NCI-H2171 treated with DMSO at 0.1 percent for 48 hours (cell line): ENCODE measurements at regions not wholly inside any gene's neighbourhood (a gene's known extent, or its start where the extent isn't known, plus 50 kb on each side); places are given as distances from the start of the nearest gene placed in this dataset.
"Not testable (repeated sequence)": the region's sequence is repeated elsewhere in the genome, so short reads cannot be mapped to it uniquely, and the experiment has no call there.

Experiments
- DNase-seq: peaks from one replicate; lab custom pipeline; 2025; lab: John Stamatoyannopoulos, UW

DNA sequence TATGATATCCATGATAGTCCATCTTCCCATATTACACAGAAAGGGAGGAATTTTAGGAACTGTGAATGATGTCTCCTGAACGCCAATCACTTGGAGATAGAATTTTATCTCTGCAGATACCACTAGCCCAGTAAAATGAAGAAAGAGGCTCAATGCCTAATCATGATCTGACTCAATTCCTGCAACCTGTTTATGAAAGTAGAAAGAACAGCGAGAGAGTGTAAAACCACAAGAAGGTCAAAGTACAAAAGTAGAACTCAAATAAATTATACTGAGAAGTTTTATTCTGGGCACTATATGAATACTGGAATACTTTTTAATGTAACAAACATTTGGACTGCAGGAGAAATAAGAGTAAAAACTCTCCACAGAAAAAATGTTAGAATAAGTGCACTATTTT lies 892.1 kb upstream of the DDX18 start:
- no peak for DNase-seq

DNA sequence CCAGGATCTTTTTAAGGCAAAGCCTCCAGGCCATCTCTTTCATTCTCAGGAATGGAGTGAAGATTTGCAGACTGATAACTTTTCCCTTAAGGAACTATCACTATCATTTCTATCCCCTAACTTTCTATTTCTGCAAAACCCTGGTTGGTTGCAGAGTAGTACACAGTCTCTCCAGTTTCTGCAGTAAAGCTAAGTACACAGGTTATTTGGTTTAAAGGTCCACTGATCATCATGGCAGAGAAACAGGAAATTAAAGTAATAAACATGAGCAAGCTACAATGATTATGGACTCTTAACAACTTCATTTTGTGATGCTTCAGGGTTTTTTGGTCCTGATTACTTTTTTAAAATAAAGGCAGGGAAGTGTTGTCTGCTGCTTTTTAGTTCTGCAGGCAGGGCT lies 890.0 kb upstream of the DDX18 start:
- no peak for DNase-seq

DNA sequence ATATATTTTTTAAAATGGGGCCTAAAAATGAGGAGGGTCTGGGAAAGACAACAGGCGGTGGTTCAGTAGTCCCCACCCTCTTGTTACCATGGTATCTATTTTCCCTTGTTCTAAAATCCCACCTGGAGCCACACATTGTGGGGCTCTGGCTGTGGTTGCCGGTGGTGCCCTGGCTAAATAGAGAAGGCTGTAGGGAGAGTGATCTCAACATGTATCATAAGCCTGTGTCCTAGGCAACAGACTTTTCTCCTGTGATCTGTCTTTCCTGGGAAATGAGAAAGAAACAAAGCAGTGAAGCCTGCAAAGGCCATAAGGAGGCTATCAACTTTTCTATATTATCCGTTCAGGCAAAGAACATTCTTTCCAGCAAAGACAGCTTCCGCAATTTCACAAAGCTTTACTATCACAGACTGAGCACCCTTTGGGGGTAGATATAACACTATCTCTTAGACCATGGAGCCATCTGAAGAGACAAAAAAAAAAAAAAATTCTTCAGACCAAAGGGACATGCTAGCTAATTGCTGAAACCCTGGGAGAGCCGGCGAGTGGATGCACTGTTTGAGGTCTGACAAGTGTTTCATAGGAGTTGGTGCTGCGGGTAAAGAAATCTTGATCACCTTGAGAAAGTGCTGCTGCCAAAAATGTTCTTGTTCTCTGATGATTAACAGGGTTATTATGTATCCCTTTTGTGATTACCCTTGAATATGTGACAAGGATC lies 879.2 kb upstream of the DDX18 start:
- DNase-seq = no peak

DNA sequence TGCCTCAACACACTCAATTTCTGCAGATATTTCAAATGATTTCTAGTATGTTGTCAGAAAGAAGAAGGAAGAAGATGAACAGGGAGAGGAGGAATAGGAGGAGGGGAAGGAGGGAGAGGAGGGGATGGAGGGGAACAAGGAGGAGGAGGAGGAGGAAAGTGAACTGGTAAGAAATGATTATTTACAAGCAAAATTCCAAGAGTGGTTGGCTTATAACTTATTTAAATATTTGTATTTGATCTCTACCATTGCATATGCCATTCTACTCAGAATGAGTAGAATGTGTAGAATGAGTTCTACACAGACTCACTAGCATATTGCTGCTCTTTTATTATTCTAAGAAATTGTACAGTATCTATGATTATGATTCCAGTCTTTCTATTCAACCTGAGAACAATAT lies 866.2 kb upstream of the DDX18 start:
- no peak for DNase-seq

DNA sequence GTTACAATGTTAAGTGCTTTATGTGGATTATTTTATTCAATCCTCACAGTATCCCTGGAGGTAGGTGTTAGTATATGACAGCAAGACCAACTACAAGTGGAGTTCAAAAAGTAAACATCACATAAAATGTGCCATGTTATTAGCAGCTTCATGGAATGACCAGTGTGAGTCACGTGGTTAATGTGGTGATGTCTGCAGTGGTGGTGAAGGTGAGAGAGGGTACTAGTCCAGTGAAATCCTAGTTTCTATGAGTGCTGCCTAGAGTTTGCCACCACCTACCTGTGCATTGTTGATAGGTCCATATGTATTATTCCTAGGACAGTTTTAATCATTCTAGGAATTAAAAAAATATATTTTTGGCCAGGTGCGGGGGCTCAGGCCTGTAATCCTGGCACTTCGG lies 865.2 kb upstream of the DDX18 start:
- no peak for DNase-seq

DNA sequence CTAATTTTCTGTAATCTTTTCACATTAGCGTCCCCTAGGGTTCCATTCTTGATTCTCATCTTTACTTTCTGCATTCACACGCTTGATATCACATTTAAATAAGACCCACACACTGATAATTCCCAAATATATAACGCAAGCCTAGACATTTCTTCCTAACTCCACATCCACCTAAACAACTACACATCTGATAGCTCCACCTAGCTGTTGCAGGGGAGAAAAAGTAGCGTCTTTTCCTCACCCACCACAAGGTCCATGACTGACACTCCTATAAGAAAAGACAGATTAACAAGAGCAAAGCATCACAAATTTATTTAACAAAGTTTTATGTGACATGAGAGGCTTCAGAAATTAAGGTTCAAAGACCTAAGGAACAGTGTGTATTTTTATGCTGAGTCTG lies 862.2 kb upstream of the DDX18 start:
- DNase-seq = no peak

DNA sequence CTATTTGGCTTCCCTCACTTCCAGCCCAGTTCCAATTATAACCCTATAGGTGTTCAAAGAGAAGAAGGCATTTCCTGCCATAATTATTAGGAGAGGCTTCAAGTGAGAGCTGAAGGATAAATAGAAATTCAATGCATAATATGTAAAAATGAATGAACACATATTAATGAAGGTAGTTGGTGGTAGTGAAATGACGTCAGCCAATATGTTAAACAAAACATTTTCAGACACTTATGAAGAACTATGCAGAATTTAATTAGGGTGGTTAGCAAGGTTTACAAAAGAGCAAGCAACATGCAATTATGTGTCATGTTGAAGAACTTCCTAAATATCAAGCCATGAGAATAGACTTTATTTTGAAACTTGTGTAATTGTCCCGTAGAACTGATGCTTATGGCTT lies 858.8 kb upstream of the DDX18 start:
- DNase-seq = no peak

DNA sequence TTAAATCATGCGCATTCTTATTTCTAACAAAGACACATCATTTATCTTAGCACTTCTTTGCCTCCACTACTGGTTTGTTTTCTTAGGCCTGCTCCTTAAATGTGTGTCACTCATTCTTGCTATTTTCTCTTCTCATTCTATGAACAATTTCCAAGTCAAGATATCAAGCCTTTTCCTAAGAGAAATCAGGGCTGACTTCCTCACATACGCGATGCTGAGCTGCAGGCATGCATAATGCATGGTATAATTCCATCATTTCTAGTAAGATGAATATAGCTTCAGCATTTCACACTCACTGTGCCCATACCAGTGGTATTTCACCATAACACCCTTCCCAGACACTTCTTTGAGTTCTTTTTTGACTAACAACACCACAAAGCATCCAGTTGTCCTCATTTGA lies 838.9 kb upstream of the DDX18 start:
- no peak for DNase-seq

DNA sequence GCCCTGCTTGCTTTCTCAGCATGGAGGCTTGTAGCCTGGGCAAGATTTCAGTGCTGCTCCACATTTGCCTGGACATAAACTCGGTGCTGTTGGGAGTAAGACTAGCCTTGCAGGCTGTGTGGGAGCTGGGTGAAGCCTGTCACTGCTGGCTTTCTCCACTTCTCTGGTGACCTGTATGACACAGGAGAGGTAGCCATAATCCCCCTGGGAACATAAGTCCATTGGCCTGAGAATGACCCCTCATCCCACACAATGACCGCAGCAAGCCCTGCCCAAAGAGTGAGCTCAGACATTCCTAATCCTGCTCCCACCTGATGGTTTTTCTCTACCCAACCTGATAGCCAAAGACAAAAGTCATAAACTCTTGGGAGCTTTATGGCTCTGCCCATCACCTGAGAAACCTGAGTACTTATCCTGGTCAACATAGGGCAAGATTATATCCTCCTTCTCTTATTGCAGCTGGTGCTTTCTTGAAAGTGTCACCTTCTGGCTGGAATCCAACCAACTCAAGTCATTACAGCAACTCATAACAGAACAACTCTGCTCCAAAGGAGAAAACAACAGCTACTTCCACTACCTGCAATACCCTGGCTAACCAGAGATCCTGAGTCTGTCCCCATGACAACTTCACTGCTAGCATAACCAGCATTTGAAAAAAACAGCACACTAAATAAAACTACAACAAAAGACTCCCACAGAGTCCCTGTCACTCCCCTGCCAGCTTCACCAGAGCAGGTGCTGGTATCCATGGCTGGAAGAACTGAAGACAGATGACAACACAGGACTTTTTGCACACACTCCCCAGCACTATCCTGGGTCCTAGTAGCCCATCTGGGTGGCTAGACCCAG lies 834.4 kb upstream of the DDX18 start:
- no peak for DNase-seq

DNA sequence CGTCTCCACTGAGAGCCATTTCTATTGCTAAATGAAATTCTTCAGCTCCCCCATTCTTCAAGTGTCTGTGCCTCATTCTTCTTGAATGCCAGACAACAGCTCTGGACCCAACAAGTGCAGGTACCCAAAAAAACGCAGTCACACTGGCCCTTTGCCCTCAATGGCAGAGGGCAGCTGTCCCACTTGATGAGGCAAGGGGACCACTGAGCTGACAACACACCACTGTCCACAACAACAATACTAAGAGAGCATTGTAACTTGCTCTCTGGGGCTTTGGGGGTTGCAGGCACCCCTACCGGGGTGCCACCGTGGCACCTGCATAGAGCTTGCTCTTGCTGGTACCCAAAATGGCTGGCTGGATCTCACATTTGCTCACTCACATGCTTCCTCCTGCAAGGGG lies 827.0 kb upstream of the DDX18 start:
- DNase-seq = no peak

DNA sequence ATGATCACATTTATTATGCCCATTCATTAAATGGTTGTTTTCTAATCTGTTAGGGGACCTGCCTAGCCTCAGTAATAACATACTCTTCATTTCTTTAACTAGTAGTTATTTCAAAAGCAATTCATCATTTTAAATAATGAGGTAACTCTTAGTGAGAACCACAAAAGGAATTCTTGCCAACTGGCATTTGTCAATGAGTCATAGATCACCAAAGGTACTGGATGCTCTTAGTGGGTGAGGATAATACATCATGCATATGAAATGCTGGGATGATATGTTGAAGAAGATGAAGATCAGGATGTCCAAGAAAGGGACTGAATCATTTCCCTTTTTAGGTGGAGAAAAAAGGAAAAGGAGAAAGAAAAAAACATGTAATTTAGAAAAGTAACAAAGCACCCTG lies 826.2 kb upstream of the DDX18 start:
- no peak for DNase-seq

DNA sequence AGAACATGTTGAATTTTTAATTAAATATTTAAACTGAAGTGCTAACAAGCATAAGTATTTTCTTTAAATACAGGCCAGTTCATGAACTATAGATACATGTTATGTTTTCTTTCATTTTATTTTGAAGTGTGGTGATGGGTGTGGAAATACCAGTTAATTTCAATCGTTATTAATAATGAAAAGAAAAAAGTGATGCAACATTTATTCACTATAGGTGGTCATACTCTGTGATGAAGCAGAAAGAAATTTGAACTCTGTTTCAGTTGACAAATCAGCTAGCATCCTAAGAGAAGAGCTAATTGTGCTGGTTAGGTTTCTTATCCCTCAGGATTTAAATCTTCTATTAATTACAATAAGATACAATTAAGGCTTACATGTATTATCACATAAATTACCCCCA lies 795.1 kb upstream of the DDX18 start:
- DNase-seq = no peak

DNA sequence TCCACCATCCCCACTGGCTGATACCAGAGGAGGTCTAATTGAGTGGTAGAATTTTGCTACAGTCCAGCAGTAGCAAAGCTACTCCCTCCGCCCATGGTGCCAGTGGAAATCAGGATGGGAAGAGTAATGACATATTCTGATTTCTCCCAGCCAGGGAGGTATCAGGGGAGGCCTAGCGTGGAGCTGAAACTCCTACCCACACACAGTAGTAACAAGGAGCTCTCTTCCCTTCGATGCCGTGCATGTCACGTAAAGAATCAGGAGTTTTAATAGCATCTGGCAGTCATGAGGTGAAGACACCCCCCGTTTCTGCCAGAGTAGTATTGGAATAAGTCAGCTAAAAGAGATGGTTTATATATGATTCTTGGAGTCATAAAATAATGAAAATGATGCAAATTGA lies 786.8 kb upstream of the DDX18 start:
- no peak for DNase-seq

DNA sequence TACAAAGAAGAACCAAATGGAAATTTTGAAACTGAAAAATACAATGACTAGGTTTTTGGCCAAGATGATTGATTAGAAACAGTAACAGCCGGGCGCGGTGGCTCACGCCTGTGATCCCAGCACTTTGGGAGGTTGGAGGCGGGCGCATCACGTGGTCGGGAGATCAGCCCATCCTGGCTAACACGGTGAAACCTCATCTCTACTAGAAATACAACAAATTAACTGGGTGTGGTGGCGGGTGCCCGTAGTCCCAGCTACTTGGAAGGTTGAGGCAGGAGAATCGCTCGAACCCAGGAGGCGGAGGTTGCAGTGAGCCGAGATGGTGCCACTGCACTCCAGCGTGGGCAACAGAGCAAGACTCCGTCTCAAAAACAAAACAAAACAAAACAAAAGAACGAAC lies 785.8 kb upstream of the DDX18 start:
- DNase-seq = not testable (repeated sequence)

DNA sequence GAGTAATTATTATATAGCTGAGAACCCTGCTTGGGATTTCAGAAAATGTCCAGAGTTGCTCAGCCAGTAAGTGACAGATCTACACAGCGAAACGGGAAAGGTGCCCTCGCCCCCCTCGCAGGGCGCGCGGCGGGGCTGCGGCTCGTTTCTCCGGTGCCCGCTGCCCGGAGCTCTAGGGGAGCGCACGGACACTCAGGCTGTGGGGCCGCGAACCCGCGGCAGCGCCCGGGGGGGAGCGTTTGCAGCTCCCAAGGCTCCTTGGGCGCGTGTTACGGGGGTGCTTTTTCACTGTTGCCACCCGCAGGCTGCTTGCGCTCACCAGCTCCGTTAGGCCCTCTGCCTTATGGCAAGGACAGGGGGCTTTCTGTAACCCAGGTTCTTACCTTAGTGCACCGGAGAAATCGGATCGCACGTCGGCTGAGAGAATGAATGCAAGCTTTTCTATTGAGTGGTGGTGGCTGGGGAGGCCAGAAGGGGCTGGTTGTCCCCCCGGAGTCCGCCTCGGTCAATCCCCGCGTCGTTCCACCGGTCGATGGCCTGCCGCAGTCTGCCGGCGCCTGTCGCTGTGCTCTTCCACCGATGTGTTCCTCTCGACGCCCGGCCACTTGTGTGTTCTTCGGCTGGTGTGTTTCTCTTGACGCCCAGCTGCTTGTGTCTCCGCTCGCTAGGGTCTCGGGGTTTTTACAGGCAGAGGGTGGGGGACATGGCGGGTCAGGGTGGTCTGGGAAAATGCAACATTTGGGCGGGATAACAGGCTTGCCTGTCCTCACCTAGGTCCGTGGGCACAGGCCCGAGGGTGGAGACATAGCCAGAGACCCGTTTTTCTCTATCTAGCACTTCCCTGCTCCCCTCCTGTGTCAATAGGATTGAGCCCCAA lies 758.8 kb upstream of the DDX18 start:
- DNase-seq = no peak

DNA sequence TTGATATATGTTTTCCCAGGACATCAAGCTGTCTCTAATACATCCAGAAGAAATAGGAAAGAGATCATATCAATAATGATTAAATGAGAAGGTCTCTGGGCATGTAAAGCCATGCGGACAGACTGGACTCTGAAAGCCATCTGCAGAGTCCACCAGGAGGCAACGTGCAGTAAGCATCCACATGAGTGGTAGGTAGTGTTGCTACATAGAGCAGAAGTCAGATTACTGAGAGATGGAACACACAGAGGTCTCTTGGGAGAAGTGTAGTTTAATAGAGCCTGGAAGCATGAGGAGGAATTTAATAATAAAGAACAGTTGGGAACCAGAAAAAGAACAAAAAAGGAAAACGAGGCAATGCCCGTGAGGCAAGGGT lies 758.1 kb upstream of the DDX18 start:
- DNase-seq = no peak

DNA sequence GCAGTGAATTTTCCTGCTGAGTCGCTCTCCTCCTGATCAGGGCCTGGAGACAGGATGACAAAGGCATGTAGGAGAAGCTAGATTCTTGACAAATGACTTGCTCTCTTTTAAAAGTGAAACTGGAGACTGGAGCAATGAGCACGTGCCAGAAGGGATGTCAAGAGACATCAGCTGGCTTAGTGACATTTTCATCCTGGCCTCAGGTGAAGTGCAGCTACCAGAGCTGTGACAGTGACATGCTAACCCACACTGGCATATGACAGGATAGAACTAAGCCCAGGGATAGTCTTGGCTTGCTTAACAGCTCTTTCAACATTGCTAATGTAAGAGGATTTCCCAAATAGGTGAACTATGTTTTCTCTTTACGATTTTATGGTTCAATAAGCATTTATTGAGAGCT lies 757.5 kb upstream of the DDX18 start:
- no peak for DNase-seq

DNA sequence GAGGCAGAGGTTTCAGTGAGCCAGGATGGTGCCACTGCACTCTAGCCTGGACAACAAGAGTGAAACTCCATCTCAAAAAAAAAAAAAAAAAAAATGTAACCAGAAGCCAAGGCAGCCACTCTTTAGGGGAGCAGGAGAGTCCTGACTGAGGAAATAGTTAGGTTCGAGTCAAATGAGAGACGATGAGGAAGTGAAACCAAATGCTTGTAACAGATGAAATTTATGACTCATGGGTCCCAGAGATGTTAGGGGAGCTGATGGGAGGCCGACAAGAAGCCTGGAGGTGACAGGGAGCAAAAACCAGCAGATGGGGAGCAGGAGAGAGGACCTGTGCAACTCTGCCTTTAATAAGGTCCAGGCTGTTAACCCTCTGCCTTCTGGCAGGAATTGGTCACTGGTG lies 756.1 kb upstream of the DDX18 start:
- no peak for DNase-seq

DNA sequence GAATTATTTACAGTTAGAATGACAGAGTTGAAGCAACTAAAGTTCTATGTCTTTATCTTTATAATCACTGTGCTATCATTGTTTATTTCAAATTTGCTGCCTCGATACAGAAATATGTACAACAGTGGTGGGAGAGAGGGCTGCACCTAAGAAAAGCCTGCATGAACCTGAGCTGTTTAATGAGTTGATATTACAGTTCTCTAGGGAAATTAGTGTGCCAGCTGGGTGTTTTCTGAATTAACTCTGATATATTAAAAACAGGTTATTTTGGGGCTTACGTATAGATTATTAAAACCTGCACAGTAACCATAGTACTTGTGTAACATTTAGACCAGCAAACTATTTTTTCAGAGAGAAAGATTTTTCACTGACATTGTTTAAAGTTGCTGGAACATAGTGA lies 750.5 kb upstream of the DDX18 start:
- no peak for DNase-seq

DNA sequence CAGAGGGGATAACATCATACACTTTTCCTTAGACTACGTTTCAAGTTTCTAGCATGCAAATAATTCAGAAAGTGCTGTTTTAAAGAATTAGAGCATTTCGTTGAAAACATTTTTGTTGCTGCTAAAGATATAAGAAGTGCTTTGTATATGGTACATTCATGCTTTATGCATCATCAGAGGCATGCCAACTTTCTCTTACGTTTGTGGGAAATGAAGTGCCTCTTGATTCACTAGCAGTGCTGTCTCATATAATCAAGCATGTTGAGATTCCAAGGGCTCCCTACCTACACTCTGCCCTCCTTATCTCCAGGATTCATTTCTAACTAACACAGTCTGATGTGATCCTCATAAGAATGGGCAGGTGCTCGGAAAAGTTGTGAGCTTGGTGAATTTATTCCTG lies 748.6 kb upstream of the DDX18 start:
- DNase-seq = no peak

DNA sequence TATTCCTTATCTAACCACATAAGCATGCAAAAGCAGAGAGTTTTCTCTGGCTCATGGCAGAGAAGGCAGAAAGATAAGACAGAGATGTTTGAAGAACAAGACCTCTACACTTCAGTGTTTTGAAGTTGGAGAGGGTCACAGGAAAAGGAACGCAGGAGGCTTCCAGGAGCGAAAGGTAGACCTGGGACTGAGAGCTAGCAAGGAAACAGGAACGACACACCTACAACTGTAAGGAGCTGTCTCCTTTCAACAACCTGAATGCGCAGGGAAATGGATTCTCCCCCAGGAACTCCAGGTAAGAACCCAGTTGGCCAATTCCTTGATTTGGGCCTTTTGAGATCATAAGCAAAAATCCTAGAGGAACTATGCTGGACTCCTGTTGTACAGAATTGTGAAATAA lies 746.6 kb upstream of the DDX18 start:
- DNase-seq = no peak

DNA sequence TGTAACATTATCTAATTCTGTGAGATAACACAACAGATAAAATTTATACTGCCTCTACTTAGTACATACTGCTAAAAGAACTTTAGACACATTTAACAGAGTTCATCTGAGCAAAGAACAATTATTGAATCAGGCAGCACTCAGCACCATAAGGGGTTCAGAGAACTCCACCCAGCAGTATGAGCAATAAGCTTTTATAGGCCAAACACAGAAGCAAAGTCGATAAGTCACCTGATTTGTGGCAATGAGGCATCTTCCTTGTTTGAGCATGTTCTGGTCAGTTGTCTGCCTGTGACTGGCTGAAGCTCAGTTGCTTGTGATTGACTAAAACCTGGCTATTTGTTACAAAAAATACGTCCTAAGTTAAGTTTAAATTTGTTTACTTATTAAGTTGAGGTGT lies 746.1 kb upstream of the DDX18 start:
- no peak for DNase-seq

DNA sequence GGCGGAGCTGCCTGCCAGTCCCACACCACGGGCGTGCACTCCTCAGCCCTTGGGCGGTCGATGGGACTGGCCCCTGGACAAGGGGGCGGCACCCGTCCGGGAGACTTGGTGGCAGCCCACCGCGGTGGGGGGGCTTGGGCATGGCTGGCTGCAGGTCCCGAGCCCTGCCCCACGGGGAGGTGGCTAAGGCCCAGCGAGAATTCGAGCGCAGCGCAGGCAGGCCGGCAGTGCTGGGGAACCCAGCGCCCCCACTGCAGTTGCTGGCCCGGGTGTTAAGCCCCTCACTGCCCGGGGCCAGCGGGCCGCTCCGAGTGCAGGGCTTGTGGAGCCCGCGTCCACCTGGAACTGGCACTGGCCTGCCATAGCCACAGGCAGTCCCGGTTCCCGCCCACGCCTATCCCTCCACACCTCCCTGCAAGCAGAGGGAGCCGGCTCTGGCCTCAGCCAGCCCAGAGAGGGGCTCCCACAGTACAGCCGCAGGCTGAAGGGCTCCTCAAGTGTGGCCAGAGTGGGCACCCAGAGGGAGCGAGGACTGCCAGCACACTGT lies 742.9 kb upstream of the DDX18 start:
- no peak for DNase-seq
